ENCODE measurements at regions not wholly inside any gene's neighbourhood (a gene's known extent, or its start where the extent isn't known, plus 50 kb on each side); places are given as distances from the start of the nearest gene placed in this dataset.
"Not testable (repeated sequence)": the region's sequence is repeated elsewhere in the genome, so short reads cannot be mapped to it uniquely, and the experiment has no call there.

GRCh38 chr2:17196380-17196779 lies 321.9 kb downstream of the RAD51AP2 start:
- intact Hi-C loops (cut with DNase I), result no loop called here
- no peak for TF ChIP-seq CTCF (IDR thresholded peaks at IDR 0.05; ENCODE audit: borderline replicate concordance, extremely low read depth, insufficient read depth)
- Histone ChIP-seq H3K27ac (ENCODE audit: low read depth in 2 of 2, low read length in 2 of 2) (no peak overlapping the region), H3K4me3 (ENCODE audit: low read length in 3 of 3) (no peak overlapping the region), H3K9ac (ENCODE audit: low read length in 3 of 3) (no peak overlapping the region), H3K9me3 (ENCODE audit: control insufficient read depth in 2 of 3, insufficient read depth in 1 of 3, low read length in 3 of 3) (no peaks in the 10 kb centered on the region), H3K27me3 (ENCODE audit: control insufficient read depth, insufficient read depth, low read length) (no peaks in the 10 kb centered on the region), H3K4me1 (ENCODE audit: control insufficient read depth in 2 of 3, insufficient read depth in 2 of 3, low read depth in 1 of 3, low read length in 3 of 3) (no peaks in the 10 kb centered on the region), H3K36me3 (ENCODE audit: control insufficient read depth in 2 of 3, insufficient read depth in 3 of 3, low read length in 3 of 3) (no peaks in the 10 kb centered on the region)
- DNase-seq (no peak), FAIRE-seq (no peak)

GRCh38 chr2:17195016-17195415 lies 323.2 kb downstream of the RAD51AP2 start:
- H3K27me3 ChIP-seq (ENCODE audit: control insufficient read depth, insufficient read depth, low read length), result no peaks in the 10 kb centered on the region
- no peak overlapping the region for H3K4me3 ChIP-seq (ENCODE audit: low read length in 3 of 3)
- H3K27ac ChIP-seq (ENCODE audit: low read depth in 2 of 2, low read length in 2 of 2), result no peak overlapping the region
- H3K9me3 ChIP-seq (ENCODE audit: control insufficient read depth in 2 of 3, insufficient read depth in 1 of 3, low read length in 3 of 3), result no peaks in the 10 kb centered on the region
- TF ChIP-seq CTCF (IDR thresholded peaks at IDR 0.05; ENCODE audit: borderline replicate concordance, extremely low read depth, insufficient read depth), result no peak
- no peaks in the 10 kb centered on the region for H3K36me3 ChIP-seq (ENCODE audit: control insufficient read depth in 2 of 3, insufficient read depth in 3 of 3, low read length in 3 of 3)
- H3K9ac ChIP-seq (ENCODE audit: low read length in 3 of 3), result no peak overlapping the region
- DNase-seq (no peak), FAIRE-seq (no peak)
- no peaks in the 10 kb centered on the region for H3K4me1 ChIP-seq (ENCODE audit: control insufficient read depth in 2 of 3, insufficient read depth in 2 of 3, low read depth in 1 of 3, low read length in 3 of 3)
- intact Hi-C loops (cut with DNase I), result no loop called here

GRCh38 chr2:17194083-17194482 lies 324.2 kb downstream of the RAD51AP2 start:
- Histone ChIP-seq H3K27ac (ENCODE audit: low read depth in 2 of 2, low read length in 2 of 2) (no peak overlapping the region), H3K9ac (ENCODE audit: low read length in 3 of 3) (no peak overlapping the region), H3K9me3 (ENCODE audit: control insufficient read depth in 2 of 3, insufficient read depth in 1 of 3, low read length in 3 of 3) (no peaks in the 10 kb centered on the region), H3K4me3 (ENCODE audit: low read length in 3 of 3) (no peak overlapping the region), H3K36me3 (ENCODE audit: control insufficient read depth in 2 of 3, insufficient read depth in 3 of 3, low read length in 3 of 3) (no peaks in the 10 kb centered on the region), H3K27me3 (ENCODE audit: control insufficient read depth, insufficient read depth, low read length) (no peaks in the 10 kb centered on the region), H3K4me1 (ENCODE audit: control insufficient read depth in 2 of 3, insufficient read depth in 2 of 3, low read depth in 1 of 3, low read length in 3 of 3) (no peaks in the 10 kb centered on the region)
- intact Hi-C loops (cut with DNase I), result no loop called here
- no peak for TF ChIP-seq CTCF (IDR thresholded peaks at IDR 0.05; ENCODE audit: borderline replicate concordance, extremely low read depth, insufficient read depth)
- DNase-seq, result no peak
- FAIRE-seq, result no peak

- H3K4me1 ChIP-seq (ENCODE audit: control insufficient read depth in 2 of 3, insufficient read depth in 2 of 3, low read depth in 1 of 3, low read length in 3 of 3); H3K9me3 ChIP-seq (ENCODE audit: control insufficient read depth in 2 of 3, insufficient read depth in 1 of 3, low read length in 3 of 3); H3K27ac ChIP-seq (ENCODE audit: low read depth in 2 of 2, low read length in 2 of 2); H3K27me3 ChIP-seq (ENCODE audit: control insufficient read depth, insufficient read depth, low read length); H3K4me3 ChIP-seq (ENCODE audit: low read length in 3 of 3); intact Hi-C loops (cut with DNase I); H3K36me3 ChIP-seq (ENCODE audit: control insufficient read depth in 2 of 3, insufficient read depth in 3 of 3, low read length in 3 of 3); FAIRE-seq; H3K9ac ChIP-seq (ENCODE audit: low read length in 3 of 3): not testable (repeated sequence)
- DNase-seq, result peak in 1 of 5 donors; percentile 58
Measured at GRCh38 chr2:17193433-17193890, 324.8 kb downstream of the RAD51AP2 start.
